DND-41 (cell line): ENCODE measurements at regions not wholly inside any gene's neighbourhood (a gene's known extent, or its start where the extent isn't known, plus 50 kb on each side); places are given as distances from the start of the nearest gene placed in this dataset.

Experiments
- ATAC-seq: fragments of 200-7000 bp; cut with Tn5 transposase; 3 replicates; pipeline ENCODE4 v1.9.1; 2021; ENCODE audit warnings: low read depth; ENCODE audit not compliant: insufficient read depth
- DNase-seq: peaks from one replicate; pipeline ENCODE4 v3.0.0-alpha.2; 2020
- H2AFZ ChIP-seq: 2 replicates; pipeline ENCODE4 v1.6.0; 2012; ENCODE audit warnings: low read depth, low read length
- H3K27ac ChIP-seq: 2 replicates; pipeline ENCODE4 v1.5.1; 2012; ENCODE audit warnings: low read length, inconsistent platforms
- H3K27me3 ChIP-seq: fragments of 200-600 bp; sonication (generic); 2 replicates; pipeline ENCODE4 v1.6.0; 2012; ENCODE audit warnings: low read length, mild to moderate bottlenecking, inconsistent platforms; ENCODE audit not compliant: insufficient read depth, poor library complexity
- H3K36me3 ChIP-seq: 2 replicates; pipeline ENCODE4 v1.5.1; 2012; ENCODE audit warnings: low read length, inconsistent platforms; ENCODE audit not compliant: insufficient read depth
- H3K4me1 ChIP-seq: 2 replicates; pipeline ENCODE4 v1.5.1; 2012; ENCODE audit warnings: mild to moderate bottlenecking, low read length; ENCODE audit not compliant: insufficient read depth
- H3K4me2 ChIP-seq: 2 replicates; pipeline ENCODE4 v1.6.0; 2012; ENCODE audit warnings: mild to moderate bottlenecking, moderate library complexity, low read length, inconsistent platforms; ENCODE audit not compliant: insufficient read depth
- H3K4me3 ChIP-seq, 2 experiments: fragments of 200-600 bp in 1 of 2; shearing (Covaris generic) in 1 of 2; 2 replicates each; pipeline ENCODE4 v1.5.1; 2012 to 2016; ENCODE audit warnings: inconsistent platforms in 2 of 2, low read length in 2 of 2, mild to moderate bottlenecking in 2 of 2, low read depth in 1 of 2, moderate library complexity in 1 of 2
- H3K79me2 ChIP-seq: 2 replicates; pipeline ENCODE4 v1.6.0; 2012; ENCODE audit warnings: low read length, inconsistent platforms; ENCODE audit not compliant: insufficient read depth
- H3K9ac ChIP-seq: 2 replicates; pipeline ENCODE4 v1.6.0; 2012; ENCODE audit warnings: low read depth, mild to moderate bottlenecking, inconsistent platforms, low read length, moderate library complexity
- H3K9me3 ChIP-seq: 2 replicates; pipeline ENCODE4 v1.5.1; 2012; ENCODE audit warnings: low read length, moderate library complexity, mild to moderate bottlenecking, inconsistent platforms; ENCODE audit not compliant: insufficient read depth, severe bottlenecking
- H4K20me1 ChIP-seq: 2 replicates; pipeline ENCODE4 v1.6.0; 2012; ENCODE audit warnings: low read length; ENCODE audit not compliant: insufficient read depth
- CTCF ChIP-seq: IDR thresholded peaks from 2 replicates; pipeline ENCODE4 v1.5.1; 2012; ENCODE audit warnings: borderline replicate concordance, low read length, moderate library complexity, mild to moderate bottlenecking; ENCODE audit not compliant: poor library complexity, severe bottlenecking; ENCODE audit errors: extremely low read depth
- EZH2 ChIP-seq: IDR thresholded peaks from 3 replicates; pipeline ENCODE4 v1.6.1; 2012; ENCODE audit warnings: borderline replicate concordance, low read depth, mild to moderate bottlenecking, moderate library complexity, low read length, inconsistent platforms; ENCODE audit not compliant: severe bottlenecking

- no peak for ATAC-seq
- H3K9me3 ChIP-seq, result peaks cover 22% of the 10 kb centered on the region
These were observed 720.0 kb downstream of the PCDH18 start for GRCh38 chr4:136812100-136812880.

GRCh38 chr4:136811496-136812077, 720.7 kb downstream of the PCDH18 start:
- H3K4me1 ChIP-seq, result no peaks in the 10 kb centered on the region
- no peak overlapping the region for H3K4me3 ChIP-seq
- no peaks in the 10 kb centered on the region for H3K79me2 ChIP-seq
- no peaks in the 10 kb centered on the region for H3K27me3 ChIP-seq
- ATAC-seq, result no peak
- H4K20me1 ChIP-seq, result no peaks in the 10 kb centered on the region
- no peak overlapping the region for H3K27ac ChIP-seq
- H2AFZ ChIP-seq, result no peak overlapping the region
- no peak for DNase-seq
- H3K9me3 ChIP-seq, result peaks cover 25% of the 10 kb centered on the region
- no peak for TF ChIP-seq EZH2
- TF ChIP-seq CTCF, result no peak
- no peaks in the 10 kb centered on the region for H3K36me3 ChIP-seq
- no peak overlapping the region for H3K9ac ChIP-seq
- no peak overlapping the region for H3K4me2 ChIP-seq

More at GRCh38 chr4:136812100-136812880, 720.0 kb downstream of the PCDH18 start:
- Histone ChIP-seq H3K4me3 (no peak overlapping the region), H3K4me1 (no peaks in the 10 kb centered on the region), H3K27ac (no peak overlapping the region), H2AFZ (no peak overlapping the region), H4K20me1 (no peaks in the 10 kb centered on the region), H3K36me3 (no peaks in the 10 kb centered on the region), H3K79me2 (no peaks in the 10 kb centered on the region), H3K4me2 (no peak overlapping the region), H3K27me3 (no peaks in the 10 kb centered on the region), H3K9ac (no peak overlapping the region)
- no peak for DNase-seq
- TF ChIP-seq CTCF, result no peak
- TF ChIP-seq EZH2, result no peak

- no peak overlapping the region for H2AFZ ChIP-seq
- no peak for ATAC-seq
These were observed 721.7 kb downstream of the PCDH18 start for GRCh38 chr4:136810626-136811025.

More at GRCh38 chr4:136810626-136811025, 721.7 kb downstream of the PCDH18 start:
- Histone ChIP-seq H3K4me1 (peaks cover 6% of the 10 kb centered on the region), H3K79me2 (no peaks in the 10 kb centered on the region), H4K20me1 (no peaks in the 10 kb centered on the region), H3K36me3 (no peaks in the 10 kb centered on the region), H3K27ac (no peak overlapping the region), H3K27me3 (no peaks in the 10 kb centered on the region), H3K9ac (no peak overlapping the region), H3K4me2 (no peak overlapping the region), H3K9me3 (peaks cover 35% of the 10 kb centered on the region), H3K4me3 (no peak overlapping the region)
- TF ChIP-seq EZH2 (no peak), CTCF (no peak)
- no peak for DNase-seq
